Motor neuron (in vitro differentiated cells): ENCODE measurements at regions not wholly inside any gene's neighbourhood (a gene's known extent, or its start where the extent isn't known, plus 50 kb on each side); places are given as distances from the start of the nearest gene placed in this dataset.
"Not testable (repeated sequence)": the region's sequence is repeated elsewhere in the genome, so short reads cannot be mapped to it uniquely, and the experiment has no call there.

Experiments
- ATAC-seq, 8 experiments: fragments of 200-7000 bp; cut with Tn5 transposase; replicated peaks in 6 of 8; 2 replicates each; pipeline ENCODE4 v1.8.0; 2021; ENCODE audit warnings: mild to moderate bottlenecking in 8 of 8, moderate library complexity in 8 of 8
- H3K27ac ChIP-seq, 2 donors: fragments of 250-450 bp; sonication (Bioruptor Pico); 2 replicates each; pipeline ENCODE4 v1.9.0; 2021; ENCODE audit warnings: antibody characterized with exemption in 2 of 2, mild to moderate bottlenecking in 2 of 2, moderate library complexity in 1 of 2
- H3K4me1 ChIP-seq, 2 donors: fragments of 250-450 bp; sonication (Bioruptor Pico); replicated peaks in 1 of 2; 2 replicates each; pipeline ENCODE4 v1.6.1; 2021; ENCODE audit warnings: antibody characterized with exemption in 2 of 2, mild to moderate bottlenecking in 2 of 2, moderate library complexity in 1 of 2
- H3K4me3 ChIP-seq, 5 donors: fragments of 250-450 bp; sonication (Bioruptor Pico); 2 replicates each; pipeline ENCODE4 v1.9.0; 2021; ENCODE audit warnings: antibody characterized with exemption in 5 of 5, mild to moderate bottlenecking in 5 of 5, moderate library complexity in 4 of 5
- WGBS, 10 experiments: fragments of 450-650 bp; shearing (Covaris generic); methylation state at CpG; one replicate each; pipeline ENCODE4 v1.0.0; 2022; 5-methylcytosine and 5-hydroxymethylcytosine counted together
- in situ Hi-C, 9 experiments: fragments of 400-800 bp; cut with MboI; loops; one replicate each; pipeline ENCODE4 v1.15.0; 2021; ENCODE audit warnings: low sequenced_read_pairs in 9 of 9, low pct_unique_long_range_greater_than_20kb in 2 of 9; ENCODE audit not compliant: unreplicated experiment in 9 of 9

DNA sequence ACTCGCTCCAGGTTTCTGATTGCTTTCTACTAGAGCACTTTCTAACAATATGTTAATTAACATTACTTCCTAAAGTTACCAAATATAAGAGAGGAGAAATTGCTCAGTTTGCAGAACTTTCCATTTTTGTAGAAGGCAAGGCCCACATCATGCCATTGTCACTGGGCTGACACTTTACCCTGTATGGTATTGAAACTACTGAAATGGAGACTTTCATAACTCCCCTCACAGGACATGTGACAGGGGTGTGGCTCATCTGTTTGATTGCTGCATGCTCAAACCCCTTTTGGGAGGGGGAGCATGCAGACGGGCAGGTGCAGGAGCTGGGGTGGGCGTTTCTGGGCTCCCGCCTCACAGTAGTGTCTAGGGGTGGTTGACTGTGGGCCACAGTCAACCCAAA, 206.3 kb upstream of the GHR start:
- no peaks in the 10 kb centered on the region for H3K4me1 ChIP-seq
- no peak overlapping the region for H3K27ac ChIP-seq
- WGBS, 10 experiments = 17 to 100% (median 94%) methylated on average over 1 to 2 of the region's 4 CpGs; no CpG with 5 or more reads in 4 of the 10 experiments
- H3K4me3 ChIP-seq = no peak overlapping the region
- in situ Hi-C loops = no loop called here
- ATAC-seq = no peak

DNA sequence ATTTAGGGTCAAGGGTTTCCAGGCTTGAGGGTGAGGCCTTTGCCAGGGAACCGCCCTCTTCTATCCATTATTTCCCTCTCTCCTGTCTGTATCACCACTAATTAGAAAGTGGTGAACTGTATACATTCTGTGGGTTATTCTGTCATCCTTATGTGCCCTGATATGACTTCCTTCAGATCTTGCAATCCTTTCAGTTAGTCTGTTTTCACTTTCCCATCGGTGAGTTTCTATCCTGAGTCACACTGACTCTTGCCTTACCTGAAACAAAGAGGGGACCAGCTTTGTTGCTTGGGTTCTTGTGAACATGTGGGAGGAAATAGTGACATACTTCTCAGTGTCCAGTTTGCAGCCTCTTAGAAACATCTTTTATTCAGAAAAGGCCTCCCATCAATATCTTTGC, 205.4 kb upstream of the GHR start:
- H3K4me1 ChIP-seq = no peaks in the 10 kb centered on the region
- H3K4me3 ChIP-seq = no peak overlapping the region
- 28 to 100% (median 83%) methylated on average over 1 to 2 of the region's 2 CpGs; no CpG with 5 or more reads in 1 of the 10 experiments for WGBS, 10 experiments
- ATAC-seq = no peak
- no peak overlapping the region for H3K27ac ChIP-seq
- in situ Hi-C loops = no loop called here

DNA sequence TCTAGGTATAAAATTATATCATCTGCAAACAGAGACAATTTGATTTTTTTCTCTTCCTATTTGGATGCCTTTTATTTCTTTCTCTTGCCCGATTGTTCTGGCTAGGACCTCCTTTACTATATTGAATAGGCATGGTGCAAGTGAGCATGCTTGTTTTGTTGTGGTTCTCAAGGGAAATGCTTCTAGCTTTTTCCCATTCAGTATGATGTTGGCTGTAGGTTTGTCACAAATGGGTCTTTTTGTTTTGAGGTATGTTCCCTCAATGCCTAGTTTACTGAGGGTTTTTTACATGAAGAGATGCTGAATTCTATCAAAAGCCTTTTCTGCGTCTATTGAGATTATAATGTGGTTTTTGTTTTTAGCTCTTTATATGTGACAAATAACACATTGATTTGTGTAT, 198.2 kb upstream of the GHR start:
- H3K27ac ChIP-seq = no peak overlapping the region
- 8 to 100% (median 68%) methylated on average over 1 to 2 of the region's 2 CpGs; no CpG with 5 or more reads in 2 of the 10 experiments for WGBS, 10 experiments
- H3K4me3 ChIP-seq = no peak overlapping the region
- ATAC-seq = no peak
- in situ Hi-C loops = no loop called here
- H3K4me1 ChIP-seq = no peaks in the 10 kb centered on the region

DNA sequence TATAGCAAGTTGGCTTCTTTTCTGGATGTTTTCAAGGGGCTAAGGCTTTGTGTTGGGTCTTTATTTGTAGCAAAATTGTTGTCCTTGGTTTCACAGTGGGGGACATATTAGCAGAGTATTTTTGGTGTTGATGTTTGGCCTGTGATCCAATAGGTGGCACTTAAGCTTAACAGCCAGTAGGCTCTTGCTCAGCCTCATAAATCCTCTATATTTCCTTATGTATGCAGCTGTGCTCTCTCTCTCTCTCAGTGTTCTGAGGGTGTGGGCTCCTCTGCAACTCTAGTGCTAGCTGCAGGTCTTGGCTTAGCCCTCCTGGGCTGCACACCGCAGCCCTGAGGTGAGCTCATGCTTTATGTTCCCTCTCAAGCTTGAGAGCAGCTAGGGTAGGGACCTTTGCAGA, 195.0 kb upstream of the GHR start:
- Histone ChIP-seq H3K4me1 (no peaks in the 10 kb centered on the region), H3K4me3 (no peak overlapping the region), H3K27ac (no peak overlapping the region)
- in situ Hi-C loops = no loop called here
- peak in 4 of 8 experiments; percentile 48 to 77 (median 56) for ATAC-seq
- 100% methylated on average over 1 of the region's 1 CpG; no CpG with 5 or more reads in 9 of the 10 experiments for WGBS, 10 experiments

DNA sequence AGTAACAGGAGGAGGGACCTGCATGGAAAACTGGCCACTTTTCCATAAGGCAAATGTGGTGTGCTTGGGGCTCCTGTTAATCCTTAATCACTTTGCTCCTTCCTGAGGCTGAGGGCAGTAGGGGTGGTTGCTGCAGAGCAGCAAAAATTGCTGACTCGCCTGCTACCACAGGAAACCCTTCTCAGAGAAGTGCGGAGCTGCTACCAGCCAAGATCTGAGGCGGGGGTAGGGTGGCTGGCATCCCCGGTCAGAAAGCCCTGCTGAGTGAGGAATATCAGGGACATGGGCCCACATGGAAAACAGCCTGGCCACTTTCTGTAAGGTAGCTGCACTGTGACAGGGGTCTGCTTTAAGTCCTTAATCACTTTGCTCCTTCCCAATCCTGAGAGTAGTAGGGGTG, 192.4 kb upstream of the GHR start:
- Histone ChIP-seq H3K4me3 (no peak overlapping the region), H3K4me1 (no peaks in the 10 kb centered on the region), H3K27ac (no peak overlapping the region)
- in situ Hi-C loops = no loop called here
- no peak for ATAC-seq
- 60 to 83% (median 81%) methylated on average over 1 to 4 of the region's 4 CpGs; no CpG with 5 or more reads in 7 of the 10 experiments for WGBS, 10 experiments

DNA sequence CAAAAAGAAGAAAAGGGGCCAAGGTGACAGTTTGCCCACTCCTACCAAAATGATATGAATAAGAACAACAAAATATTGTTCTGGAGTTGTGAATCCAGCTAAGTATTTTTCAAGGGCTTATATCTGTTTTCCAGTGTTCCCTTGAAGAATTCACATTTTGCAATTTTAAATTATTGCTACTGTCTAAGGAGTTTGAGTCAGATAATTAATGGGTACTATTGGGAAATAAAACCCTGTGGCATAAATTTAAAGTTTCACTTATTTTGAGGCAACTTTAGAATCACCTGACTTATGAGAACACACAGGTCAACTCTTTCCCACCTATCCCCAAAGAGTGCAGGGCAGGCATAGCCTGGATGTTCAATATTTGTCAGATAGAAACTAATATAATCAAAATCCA, 188.0 kb upstream of the GHR start:
- no peak overlapping the region for H3K27ac ChIP-seq
- in situ Hi-C loops = no loop called here
- no peak for ATAC-seq

DNA sequence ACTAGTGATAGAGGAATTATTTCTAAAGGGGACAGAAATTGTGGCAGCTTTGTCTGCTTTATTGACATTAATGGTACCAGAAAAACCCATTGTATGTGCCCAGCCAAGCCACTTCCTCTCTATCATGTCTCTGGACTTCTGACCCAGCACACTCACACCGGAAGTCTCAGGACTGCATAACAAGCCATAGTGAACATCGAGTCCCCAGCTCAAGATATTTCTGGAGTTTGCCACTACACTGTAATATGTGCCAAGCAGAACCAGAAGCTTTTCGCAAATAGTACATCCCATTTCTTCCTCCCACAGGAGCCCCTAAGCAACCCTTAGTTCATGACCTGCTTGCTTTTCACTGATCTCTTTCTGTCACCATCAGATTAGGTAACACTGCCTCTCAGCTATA, 187.4 kb upstream of the GHR start:
- Histone ChIP-seq H3K4me3 (no peak overlapping the region), H3K4me1 (no peaks in the 10 kb centered on the region), H3K27ac (no peak overlapping the region)
- ATAC-seq = no peak
- in situ Hi-C loops = no loop called here
- WGBS, 10 experiments = 0 to 100% (median 81%) methylated on average over 1 to 3 of the region's 3 CpGs

More for the DNA sequence above, 188.0 kb upstream of the GHR start:
- H3K4me3 ChIP-seq = no peak overlapping the region
- no peaks in the 10 kb centered on the region for H3K4me1 ChIP-seq

DNA sequence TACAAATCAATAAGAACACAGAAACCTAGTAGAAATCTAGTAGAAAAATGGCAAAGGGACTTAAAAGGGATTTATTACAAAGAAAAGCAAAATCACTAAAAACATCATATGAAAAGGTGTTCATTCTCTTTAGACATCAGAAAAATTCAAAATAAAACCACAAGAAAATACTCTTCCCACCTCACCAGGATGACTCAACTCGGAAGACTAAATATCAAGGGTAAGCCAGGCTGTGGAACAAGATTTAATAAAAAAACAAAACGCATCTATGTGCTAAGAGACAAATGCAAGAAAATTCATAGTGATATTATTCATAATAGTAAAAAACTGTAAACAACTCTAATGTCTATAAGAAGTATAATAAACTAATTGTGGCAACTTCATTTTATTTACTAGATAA, 181.6 kb upstream of the GHR start:
- Histone ChIP-seq H3K4me3 (no peak overlapping the region), H3K27ac (no peak overlapping the region), H3K4me1 (no peaks in the 10 kb centered on the region)
- no peak for ATAC-seq
- in situ Hi-C loops = no loop called here
- WGBS, 10 experiments = 3 to 87% (median 74%) methylated on average over 2 of the region's 2 CpGs

DNA sequence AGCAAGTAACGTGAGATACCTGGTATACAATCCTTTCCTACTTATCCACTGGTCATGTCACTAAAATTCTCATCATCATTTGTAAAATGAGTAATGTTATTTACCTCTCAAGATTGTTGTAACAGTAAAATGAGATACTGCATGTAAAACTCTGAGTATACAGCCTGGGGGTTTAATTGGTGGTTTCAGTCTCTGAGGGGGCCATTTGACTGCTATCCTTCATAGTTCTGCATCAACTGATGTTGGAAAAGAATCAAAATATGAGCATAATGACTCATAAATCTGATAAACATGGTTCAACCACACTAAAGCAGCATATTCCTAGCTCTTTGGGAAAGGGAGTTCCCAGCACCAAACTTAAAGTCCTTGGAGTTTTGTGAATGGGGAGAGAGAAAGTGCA, 181.0 kb upstream of the GHR start:
- in situ Hi-C loops = no loop called here
- WGBS, 10 experiments = 0 to 90% (median 36%) methylated on average over 1 of the region's 1 CpG; no CpG with 5 or more reads in 2 of the 10 experiments

DNA sequence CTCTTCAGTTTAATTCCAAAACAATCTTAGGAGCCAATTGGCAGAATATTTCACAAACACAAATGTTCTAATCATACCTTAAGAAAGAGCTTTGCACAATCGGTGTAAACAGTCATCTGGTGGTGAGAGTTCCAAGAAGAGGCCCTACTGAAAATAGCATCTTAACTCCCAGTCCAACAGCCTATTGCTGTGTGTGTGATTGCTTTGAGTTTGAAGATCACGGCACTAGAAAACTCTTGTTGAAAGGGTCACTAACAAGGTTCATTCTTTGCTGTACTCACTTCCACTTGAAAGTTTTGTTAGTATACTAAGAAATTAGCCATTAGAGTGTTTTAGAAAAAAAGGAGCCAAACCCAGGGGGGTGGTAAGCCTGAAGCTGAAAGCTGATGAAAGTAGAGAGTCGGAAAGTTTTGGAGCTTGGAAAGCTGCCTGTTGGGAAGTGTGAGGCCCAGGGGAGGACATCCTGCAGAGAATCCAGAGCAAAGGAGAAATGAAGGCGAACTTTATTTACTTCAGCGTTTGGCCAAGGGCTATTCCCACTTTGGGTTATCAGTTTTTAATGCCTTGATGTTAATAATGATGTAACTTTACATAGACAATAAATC, 180.3 kb upstream of the GHR start:
- ATAC-seq = no peak
- Histone ChIP-seq H3K4me1 (no peaks in the 10 kb centered on the region), H3K27ac (no peak overlapping the region), H3K4me3 (no peak overlapping the region)
- WGBS, 10 experiments = 0 to 92% (median 49%) methylated on average over 1 to 5 of the region's 5 CpGs; no CpG with 5 or more reads in 1 of the 10 experiments
- in situ Hi-C loops = no loop called here

More for the DNA sequence above, 181.0 kb upstream of the GHR start:
- Histone ChIP-seq H3K27ac (no peak overlapping the region), H3K4me3 (no peak overlapping the region), H3K4me1 (no peaks in the 10 kb centered on the region)
- ATAC-seq = no peak

DNA sequence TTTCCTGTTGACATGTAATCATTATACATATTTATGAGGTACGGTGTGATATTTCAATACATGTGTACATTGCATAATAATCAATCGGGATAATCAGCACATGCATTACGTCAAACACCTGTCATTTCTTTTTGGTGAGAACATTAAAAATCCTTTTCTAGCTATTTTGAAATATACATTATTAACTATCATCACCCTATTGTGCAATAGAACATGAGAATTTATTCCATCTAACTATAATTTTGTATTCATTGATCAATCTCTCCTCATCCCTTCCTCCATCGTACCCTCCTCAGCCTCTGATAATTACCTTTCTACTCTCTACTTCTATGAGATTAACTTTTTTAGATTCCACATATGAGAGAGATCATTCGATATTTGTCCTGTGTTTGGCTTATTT, 170.9 kb upstream of the GHR start:
- Histone ChIP-seq H3K27ac (no peak overlapping the region), H3K4me1 (no peaks in the 10 kb centered on the region), H3K4me3 (no peak overlapping the region)
- in situ Hi-C loops = no loop called here
- WGBS, 10 experiments = 62 to 100% (median 90%) methylated on average over 2 to 5 of the region's 5 CpGs
- ATAC-seq = no peak

DNA sequence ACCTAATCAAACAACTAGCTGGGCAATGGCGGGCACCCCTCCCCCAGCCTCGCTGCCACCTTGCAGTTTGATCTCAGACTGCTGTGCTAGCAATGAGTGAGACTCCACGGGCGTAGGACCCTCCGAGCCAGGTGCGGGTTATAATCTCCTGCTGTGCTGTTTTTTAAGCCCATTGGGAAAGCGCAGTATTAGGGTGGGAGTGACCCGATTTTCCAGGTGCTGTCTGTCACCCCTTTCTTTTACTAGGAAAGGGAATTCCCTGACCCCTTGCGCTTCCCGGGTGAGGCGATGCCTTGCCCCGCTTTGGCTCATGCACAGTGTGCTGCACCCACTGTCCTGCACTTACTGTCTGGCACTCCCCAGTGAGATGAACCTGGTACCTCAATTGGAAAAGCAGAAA, 163.3 kb upstream of the GHR start:
- H3K4me3 ChIP-seq, in situ Hi-C loops, ATAC-seq, H3K27ac ChIP-seq, H3K4me1 ChIP-seq: not testable (repeated sequence)
- WGBS, 10 experiments = 47 to 100% (median 92%) methylated on average over 1 to 8 of the region's 12 CpGs; no CpG with 5 or more reads in 6 of the 10 experiments

DNA sequence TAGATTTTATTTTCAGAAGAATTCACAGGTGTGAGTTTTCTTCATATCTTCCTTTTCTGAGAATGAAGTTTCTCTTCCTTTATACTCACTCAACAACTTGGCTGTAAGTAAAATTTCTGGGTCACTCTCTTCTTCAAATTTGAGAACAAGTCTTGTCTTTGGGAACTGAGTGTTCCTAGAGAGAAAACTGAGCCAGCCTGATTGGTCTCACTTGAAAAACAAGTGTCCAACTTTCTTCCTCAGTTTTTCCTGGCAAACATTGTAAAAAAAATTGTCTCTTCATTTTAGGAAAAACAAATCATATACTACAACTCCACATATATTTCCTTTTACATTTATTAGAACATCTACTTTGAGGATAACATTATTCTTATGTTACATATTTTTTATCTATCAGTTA, 156.1 kb upstream of the GHR start:
- in situ Hi-C loops = no loop called here
- no peak for ATAC-seq

DNA sequence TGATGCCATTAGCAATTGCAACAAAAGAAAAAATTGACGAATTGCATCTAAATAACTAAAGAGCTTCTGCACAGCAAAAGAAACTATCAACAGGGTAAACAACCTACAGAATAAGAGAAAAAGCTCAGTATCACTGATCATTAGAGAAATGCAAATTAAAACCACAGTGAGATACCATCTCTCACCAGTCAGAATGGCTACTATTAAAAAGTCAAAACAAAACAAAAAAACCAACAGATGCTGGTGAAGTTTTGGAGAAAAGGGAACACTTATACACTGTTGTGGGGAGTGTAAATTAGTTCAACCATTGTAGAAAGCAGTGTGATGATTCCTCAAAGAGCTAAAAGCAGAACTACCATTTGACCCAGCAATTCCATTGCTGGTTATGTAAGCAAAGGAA, 155.1 kb upstream of the GHR start:
- ATAC-seq, H3K4me1 ChIP-seq: not testable (repeated sequence)

More for the DNA sequence above, 156.1 kb upstream of the GHR start:
- no peaks in the 10 kb centered on the region for H3K4me1 ChIP-seq
- no peak overlapping the region for H3K4me3 ChIP-seq
- no peak overlapping the region for H3K27ac ChIP-seq

More for the DNA sequence above, 155.1 kb upstream of the GHR start:
- H3K27ac ChIP-seq, in situ Hi-C loops, H3K4me3 ChIP-seq: not testable (repeated sequence)
- 0 to 100% (median 79%) methylated on average over 1 of the region's 1 CpG; no CpG with 5 or more reads in 1 of the 10 experiments for WGBS, 10 experiments
